ES-I3 (cell line): ENCODE measurements at regions not wholly inside any gene's neighbourhood (a gene's known extent, or its start where the extent isn't known, plus 50 kb on each side); places are given as distances from the start of the nearest gene placed in this dataset.
"Not testable (repeated sequence)": the region's sequence is repeated elsewhere in the genome, so short reads cannot be mapped to it uniquely, and the experiment has no call there.

Source experiments
- H3K36me3 ChIP-seq: 2 replicates; pipeline ENCODE4 v1.6.1; 2013; ENCODE audit warnings: mild to moderate bottlenecking, low read length, control low read depth, moderate library complexity; ENCODE audit not compliant: insufficient read depth
- H3K4me1 ChIP-seq: 2 replicates; pipeline ENCODE4 v1.6.1; 2013; ENCODE audit warnings: mild to moderate bottlenecking, control low read depth, low read length; ENCODE audit not compliant: insufficient read depth
- H3K9ac ChIP-seq: 2 replicates; pipeline ENCODE4 v1.6.1; 2013; ENCODE audit warnings: low read depth, mild to moderate bottlenecking, low read length, moderate library complexity
- H3K9me3 ChIP-seq: 2 replicates; pipeline ENCODE4 v1.6.1; 2013; ENCODE audit warnings: mild to moderate bottlenecking, low read length, moderate library complexity; ENCODE audit not compliant: control insufficient read depth, insufficient read depth

DNA sequence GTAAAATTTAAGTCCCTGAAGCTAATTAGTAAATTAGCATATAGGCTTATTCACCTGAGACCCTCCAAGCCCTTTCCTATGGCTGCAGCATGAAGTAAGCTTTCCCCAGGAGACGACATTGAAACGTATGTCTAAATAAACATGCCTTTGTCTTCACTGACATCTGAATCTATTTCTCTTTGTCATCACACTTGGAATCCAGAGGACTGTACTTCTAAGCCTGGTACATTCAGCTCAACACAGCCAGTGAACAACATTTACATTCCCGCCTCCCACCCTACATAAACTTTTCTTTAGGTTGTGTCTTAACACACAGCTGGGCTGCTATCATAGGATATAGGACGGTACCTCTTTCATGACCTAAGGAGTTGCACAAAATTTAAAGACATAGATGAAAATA is 414.4 kb downstream of the SFMBT2 start:
- Histone ChIP-seq H3K9ac (no peak overlapping the region), H3K36me3 (no peaks in the 10 kb centered on the region), H3K9me3 (no peaks in the 10 kb centered on the region), H3K4me1 (no peaks in the 10 kb centered on the region)

GRCh38 chr10:6995831-6996230 is 415.0 kb downstream of the SFMBT2 start:
- Histone ChIP-seq H3K9ac (no peak overlapping the region), H3K4me1 (no peaks in the 10 kb centered on the region), H3K9me3 (no peaks in the 10 kb centered on the region), H3K36me3 (no peaks in the 10 kb centered on the region)

DNA sequence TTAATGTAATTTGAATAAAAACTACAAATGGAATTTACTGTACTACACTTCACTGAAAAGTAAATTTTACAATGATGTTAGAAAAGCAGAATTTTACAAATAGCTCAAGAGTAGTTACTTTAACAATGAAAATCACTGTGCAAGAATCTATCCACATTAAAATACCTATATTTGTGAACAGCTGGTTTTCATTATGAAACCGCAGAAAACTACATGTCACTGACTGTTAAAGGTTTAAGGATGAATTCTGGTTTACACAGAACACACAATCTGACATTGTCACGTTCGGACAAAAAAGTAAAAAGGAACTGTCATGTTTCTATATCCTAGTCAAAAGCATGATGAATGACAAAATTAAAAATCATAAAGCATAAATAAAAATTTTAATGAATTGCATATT is 415.3 kb upstream of the PRKCQ start:
- no peaks in the 10 kb centered on the region for H3K9me3 ChIP-seq
- no peaks in the 10 kb centered on the region for H3K36me3 ChIP-seq
- no peak overlapping the region for H3K9ac ChIP-seq
- no peaks in the 10 kb centered on the region for H3K4me1 ChIP-seq

- no peaks in the 10 kb centered on the region for H3K36me3 ChIP-seq
- no peak overlapping the region for H3K9ac ChIP-seq
- H3K9me3 ChIP-seq = no peaks in the 10 kb centered on the region
- no peaks in the 10 kb centered on the region for H3K4me1 ChIP-seq
Measured at GRCh38 chr10:6990891-6991290, 410.8 kb upstream of the PRKCQ start.

GRCh38 chr10:6988654-6989053 is 408.6 kb upstream of the PRKCQ start:
- Histone ChIP-seq H3K4me1 (no peaks in the 10 kb centered on the region), H3K9ac (no peak overlapping the region), H3K36me3 (no peaks in the 10 kb centered on the region), H3K9me3 (no peaks in the 10 kb centered on the region)

DNA sequence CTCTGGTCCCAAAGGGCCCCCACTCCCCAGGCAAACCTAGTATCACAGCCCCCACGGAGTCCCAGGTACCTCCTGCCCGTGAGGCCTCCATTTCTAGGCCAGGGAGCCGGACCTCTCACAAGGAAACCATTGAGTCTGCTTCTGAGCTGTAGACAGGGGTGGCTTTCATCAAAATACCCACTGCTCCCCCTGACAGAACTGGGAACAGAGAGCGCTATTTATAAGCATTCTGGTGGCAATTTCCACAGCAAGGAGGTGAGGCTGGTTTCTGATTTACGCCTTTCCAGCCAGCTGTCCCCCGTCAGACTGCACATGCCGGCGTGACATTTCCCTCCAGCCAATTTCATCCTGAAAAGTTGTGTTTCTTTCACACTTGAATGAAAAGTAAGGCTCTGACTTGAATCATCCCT is 407.5 kb upstream of the PRKCQ start:
- Histone ChIP-seq H3K4me1 (no peaks in the 10 kb centered on the region), H3K36me3 (no peaks in the 10 kb centered on the region), H3K9ac (no peak overlapping the region), H3K9me3 (no peaks in the 10 kb centered on the region)

DNA sequence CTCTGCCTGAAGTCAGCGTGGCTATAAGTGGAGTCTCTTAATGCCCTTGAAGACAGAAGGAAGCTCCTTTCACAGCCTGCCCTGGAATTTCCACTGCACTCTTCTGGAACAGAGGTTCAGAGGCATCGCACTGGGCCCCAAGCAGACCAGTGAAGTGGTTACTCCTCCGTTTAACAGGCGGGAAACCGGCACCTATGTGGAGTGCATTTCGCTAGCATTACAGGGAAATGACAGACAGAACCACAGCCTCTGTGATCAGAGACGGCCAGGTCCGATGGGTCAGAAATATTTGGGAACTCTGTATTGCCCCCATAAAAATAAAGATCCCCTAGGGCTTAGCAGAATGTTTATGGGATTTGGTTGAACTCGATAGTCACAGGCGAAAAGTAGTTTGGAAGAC is 406.9 kb upstream of the PRKCQ start:
- Histone ChIP-seq H3K9me3 (no peaks in the 10 kb centered on the region), H3K4me1 (no peaks in the 10 kb centered on the region), H3K36me3 (no peaks in the 10 kb centered on the region), H3K9ac (no peak overlapping the region)

GRCh38 chr10:6985644-6986043 is 405.6 kb upstream of the PRKCQ start:
- Histone ChIP-seq H3K36me3 (no peaks in the 10 kb centered on the region), H3K9me3 (no peaks in the 10 kb centered on the region), H3K9ac (no peak overlapping the region), H3K4me1 (no peaks in the 10 kb centered on the region)

- no peaks in the 10 kb centered on the region for H3K36me3 ChIP-seq
- H3K4me1 ChIP-seq = no peaks in the 10 kb centered on the region
- no peak overlapping the region for H3K9ac ChIP-seq
- H3K9me3 ChIP-seq = no peaks in the 10 kb centered on the region
Measured at GRCh38 chr10:6984971-6985370, 404.9 kb upstream of the PRKCQ start.

- H3K36me3 ChIP-seq, H3K9ac ChIP-seq, H3K4me1 ChIP-seq, H3K9me3 ChIP-seq: not testable (repeated sequence)
Measured at GRCh38 chr10:6984016-6984415, 403.9 kb upstream of the PRKCQ start.

GRCh38 chr10:6980353-6980752 is 400.3 kb upstream of the PRKCQ start:
- H3K36me3 ChIP-seq = no peaks in the 10 kb centered on the region
- H3K9ac ChIP-seq = no peak overlapping the region
- peaks cover 7% of the 10 kb centered on the region; the same call in 1 of the 2 replicates for H3K4me1 ChIP-seq
- H3K9me3 ChIP-seq = no peaks in the 10 kb centered on the region

DNA sequence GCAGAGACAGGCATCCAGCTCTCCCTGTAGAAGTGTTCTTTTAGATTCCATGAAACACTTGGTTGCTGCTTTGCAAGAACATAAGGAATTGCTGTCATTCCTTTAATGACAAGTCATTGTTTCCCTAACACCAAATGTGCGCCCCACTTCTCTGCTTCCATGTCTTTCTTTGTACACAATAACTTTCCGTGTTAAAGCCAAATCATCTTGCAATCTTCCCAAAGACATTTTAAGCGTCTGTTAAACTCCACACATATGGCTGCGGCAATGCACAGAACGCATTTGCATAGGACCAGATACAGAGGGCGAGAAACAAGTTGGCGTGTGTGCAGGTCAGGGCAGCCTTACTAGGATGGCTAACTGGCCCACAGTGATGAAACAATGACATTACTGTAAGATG is 399.3 kb upstream of the PRKCQ start:
- H3K9ac ChIP-seq = no peak overlapping the region
- H3K36me3 ChIP-seq = no peaks in the 10 kb centered on the region
- H3K4me1 ChIP-seq = peaks cover 7% of the 10 kb centered on the region; the same call in 1 of the 2 replicates
- no peaks in the 10 kb centered on the region for H3K9me3 ChIP-seq

GRCh38 chr10:6978187-6978627 is 398.1 kb upstream of the PRKCQ start:
- no peaks in the 10 kb centered on the region for H3K9me3 ChIP-seq
- no peak overlapping the region for H3K9ac ChIP-seq
- no peaks in the 10 kb centered on the region for H3K36me3 ChIP-seq
- H3K4me1 ChIP-seq = peaks cover 7% of the 10 kb centered on the region; the same call in 1 of the 2 replicates

DNA sequence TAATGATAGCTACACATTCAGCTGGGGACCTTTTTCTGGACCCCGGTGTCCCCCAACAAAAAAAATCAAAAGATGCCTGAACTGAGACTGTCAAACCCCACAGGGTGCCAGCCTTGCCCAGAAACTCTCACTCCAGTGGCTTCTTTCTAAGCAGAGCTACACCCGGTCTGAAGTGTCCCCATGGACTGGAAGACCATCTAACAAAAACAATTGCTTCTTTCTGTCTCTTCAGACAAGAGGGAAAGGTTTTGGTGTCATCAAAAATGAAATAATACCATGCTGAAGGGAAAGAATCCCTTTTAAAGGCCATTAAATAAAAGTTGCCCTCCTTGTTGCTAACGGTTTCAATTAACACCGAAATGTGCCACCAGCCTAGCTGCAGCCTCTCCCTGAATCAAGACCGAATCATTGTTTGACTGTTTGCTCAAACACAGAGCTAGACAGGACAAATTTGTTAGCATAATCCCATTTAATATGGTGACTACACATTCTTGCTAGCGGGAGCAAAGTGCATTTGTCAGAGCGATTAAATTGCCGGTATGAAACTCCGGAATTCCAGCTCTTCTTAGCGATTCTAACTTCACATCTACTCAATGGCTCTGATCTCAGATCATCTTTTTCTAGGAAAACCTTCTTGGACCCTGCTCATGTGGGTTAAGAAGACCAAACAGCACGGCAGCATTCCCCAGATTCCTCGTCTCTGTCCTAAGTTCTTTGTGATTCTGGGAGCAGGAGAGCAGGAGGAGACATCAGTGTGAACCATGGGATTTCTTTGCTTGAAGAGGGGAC is 397.5 kb upstream of the PRKCQ start:
- Histone ChIP-seq H3K9ac (no peak overlapping the region), H3K9me3 (no peaks in the 10 kb centered on the region), H3K4me1 (peaks cover 7% of the 10 kb centered on the region; the same call in 1 of the 2 replicates), H3K36me3 (no peaks in the 10 kb centered on the region)

DNA sequence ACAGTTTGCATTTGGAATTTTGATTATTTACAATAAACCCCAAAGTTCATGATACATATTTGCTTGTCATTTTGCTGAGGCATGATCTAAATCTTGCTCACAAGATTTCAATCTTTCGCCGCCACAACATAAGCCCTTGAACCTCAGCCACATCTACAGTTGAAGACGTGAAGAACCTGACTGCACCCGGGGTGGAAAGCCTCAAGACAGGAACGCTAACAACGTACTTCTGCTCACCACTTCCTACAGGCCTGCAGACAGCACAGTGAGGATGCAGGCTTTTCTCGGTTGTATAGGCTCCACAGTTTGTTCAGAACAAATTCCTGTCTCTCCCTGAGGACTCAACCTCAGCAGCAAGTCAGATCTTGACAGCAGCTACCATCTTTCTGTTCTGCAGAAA is 393.8 kb upstream of the PRKCQ start:
- no peaks in the 10 kb centered on the region for H3K36me3 ChIP-seq
- no peak overlapping the region for H3K9ac ChIP-seq
- H3K9me3 ChIP-seq = no peaks in the 10 kb centered on the region
- H3K4me1 ChIP-seq = peaks cover under 1% of the 10 kb centered on the region; the same call in 1 of the 2 replicates
